GM18861 (cell line): ENCODE measurements at regions not wholly inside any gene's neighbourhood (a gene's known extent, or its start where the extent isn't known, plus 50 kb on each side); places are given as distances from the start of the nearest gene placed in this dataset.
"Not testable (repeated sequence)": the region's sequence is repeated elsewhere in the genome, so short reads cannot be mapped to it uniquely, and the experiment has no call there.

ENCODE experiments used
- ATAC-seq: cut with Tn5 transposase; IDR thresholded peaks from one replicate; pipeline ENCODE4 v1.9.1; 2021; ENCODE audit not compliant: unreplicated experiment

DNA sequence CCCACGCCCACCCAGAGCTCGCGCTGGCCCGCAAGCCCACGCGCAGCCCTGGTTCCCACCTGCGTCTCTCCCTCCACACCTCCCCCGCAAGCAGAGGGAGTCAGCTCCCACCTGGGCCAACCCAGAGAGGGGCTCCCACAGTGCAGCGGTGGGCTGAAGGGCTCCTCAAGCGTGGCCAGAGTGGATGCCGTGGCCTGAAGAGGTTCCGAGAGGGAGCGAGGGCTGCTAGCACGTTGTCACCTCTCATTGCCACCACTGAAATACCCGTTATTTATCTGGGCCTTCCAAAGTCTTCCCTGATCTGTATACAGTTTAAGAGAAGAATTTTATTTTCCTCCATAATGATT lies 88.3 kb upstream of the MYLIP start:
- no peak for ATAC-seq

DNA sequence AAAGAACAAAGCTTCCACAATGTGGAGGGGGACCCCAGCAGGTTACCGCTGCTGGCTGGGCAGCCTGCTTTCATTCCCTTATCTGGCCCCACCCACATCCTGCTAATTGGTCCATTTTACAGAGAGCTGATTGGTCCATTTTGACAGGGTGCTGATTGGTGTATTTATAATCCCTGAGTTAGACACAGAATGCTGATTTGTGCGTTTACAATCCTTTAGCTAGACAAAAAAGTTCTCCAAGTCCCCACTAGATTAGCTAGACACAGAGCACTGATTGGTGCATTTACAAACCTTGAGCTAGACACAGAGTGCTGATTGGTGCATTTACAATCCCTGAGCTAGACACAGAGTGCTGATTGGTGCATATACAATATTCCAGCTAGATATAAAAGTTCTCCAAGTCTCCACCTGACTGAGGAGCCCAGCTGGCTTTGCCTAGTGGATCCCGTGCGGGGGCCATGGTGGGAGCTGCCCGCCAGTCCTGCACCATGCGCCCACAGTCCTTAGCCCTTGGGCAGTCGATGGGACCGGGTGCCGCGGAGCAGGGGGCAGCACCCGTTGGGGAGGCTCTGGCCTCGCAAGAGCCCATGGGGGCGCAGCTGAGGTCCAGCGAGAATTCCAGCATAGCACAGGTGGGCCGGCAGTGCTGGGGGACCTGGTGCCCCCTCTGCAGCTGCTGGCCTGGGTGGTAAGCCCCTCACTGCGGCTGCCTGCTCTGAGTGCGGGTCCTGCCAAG lies 88.8 kb upstream of the MYLIP start:
- not testable (repeated sequence) for ATAC-seq

DNA sequence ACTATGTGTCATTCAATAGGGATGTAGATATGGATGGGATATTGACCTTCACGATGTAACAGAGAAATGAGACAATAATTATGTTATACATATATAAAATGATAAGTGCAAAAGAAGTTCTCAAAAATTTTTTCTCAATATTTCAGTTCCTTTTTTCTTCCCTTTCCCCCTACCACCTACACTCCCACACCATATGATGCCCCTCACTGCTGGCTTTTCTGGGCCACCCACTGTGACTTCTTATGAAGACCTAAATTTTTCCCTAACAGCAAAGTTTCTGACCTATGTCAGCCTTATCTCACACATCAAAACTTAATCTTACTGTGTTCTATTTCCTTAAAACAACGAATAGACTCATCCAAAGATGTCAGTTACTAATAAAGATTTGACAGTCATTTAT lies 89.9 kb upstream of the MYLIP start:
- ATAC-seq, result no peak

DNA sequence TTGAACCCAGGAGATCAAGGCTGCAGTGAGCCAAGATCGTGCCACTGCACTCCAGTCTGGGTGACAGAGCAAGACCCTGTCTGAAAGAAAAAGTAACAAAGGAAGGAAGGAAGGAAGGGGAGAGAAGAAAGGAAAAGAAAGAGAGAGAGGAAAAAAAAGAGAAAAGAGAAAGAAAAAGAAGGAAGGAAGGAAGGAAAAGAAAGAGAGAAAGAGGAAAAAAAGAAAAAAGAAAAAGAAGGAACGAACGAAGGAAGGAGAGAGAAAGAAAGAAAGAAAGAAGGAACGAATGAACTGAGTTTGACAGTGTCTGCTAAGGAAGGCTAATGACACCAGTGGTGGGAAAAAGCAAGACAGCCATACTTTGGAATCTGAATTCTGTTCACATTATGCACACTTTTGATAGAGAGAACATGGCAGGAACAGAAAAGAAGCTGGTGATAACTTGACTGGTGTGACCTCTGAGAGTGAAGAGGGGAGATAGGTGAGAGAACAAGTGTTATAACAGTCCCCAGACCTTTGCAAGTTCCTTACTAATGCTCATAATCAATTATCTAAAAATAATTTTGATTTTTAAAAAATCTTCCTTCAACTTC lies 93.3 kb upstream of the MYLIP start:
- ATAC-seq, result no peak

DNA sequence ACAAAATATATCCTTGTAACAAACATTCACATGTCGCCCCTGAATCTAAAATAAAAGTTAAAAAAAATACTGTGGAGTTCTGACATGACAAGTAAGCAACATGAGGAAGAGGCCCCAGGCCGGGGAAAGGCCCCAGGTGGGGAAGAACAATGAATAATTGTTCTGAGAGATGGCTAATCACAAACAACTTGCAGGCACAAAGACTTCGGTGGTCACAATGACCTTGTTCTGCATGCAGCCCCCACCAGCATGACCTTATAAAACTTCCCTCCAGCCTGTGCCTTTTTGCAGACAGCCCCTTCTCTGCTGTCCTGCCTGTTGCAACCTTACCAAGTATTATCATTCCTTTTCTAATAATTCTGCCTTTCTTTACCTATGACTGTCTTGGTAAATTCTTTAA lies 95.7 kb upstream of the MYLIP start:
- ATAC-seq, result no peak

DNA sequence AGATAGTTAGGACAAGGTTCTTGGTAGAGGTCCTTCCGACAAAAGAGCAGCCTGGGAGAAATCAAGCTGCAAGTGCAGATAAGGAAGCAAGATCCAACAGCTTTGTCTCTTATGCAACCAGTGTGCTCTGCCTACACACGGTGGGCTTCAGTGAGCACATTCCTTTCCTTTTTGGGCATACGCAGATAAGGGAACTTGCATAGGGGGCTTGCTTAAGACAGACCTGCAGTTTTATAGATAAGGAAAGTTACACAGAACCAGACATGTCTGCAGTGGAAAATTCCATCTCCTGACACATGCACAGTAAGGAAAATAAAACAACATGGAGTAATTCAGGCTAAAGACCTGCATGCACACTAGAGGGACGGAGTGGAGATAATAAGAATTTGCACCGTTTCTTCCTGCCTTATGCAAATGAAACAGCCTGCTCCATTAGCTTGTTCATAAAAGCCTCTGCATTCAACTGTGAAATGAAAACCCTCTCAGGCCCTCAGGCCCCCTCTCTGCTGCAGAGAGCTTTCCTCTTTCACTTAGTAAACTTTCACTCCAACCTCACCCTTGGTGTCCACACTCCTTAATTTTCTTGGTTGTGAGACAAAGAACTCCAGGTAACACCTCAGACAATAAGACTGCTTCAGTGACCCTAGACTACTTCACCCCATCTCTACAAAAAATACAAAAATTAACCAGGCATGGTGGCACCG lies 97.5 kb upstream of the MYLIP start:
- ATAC-seq, result no peak

DNA sequence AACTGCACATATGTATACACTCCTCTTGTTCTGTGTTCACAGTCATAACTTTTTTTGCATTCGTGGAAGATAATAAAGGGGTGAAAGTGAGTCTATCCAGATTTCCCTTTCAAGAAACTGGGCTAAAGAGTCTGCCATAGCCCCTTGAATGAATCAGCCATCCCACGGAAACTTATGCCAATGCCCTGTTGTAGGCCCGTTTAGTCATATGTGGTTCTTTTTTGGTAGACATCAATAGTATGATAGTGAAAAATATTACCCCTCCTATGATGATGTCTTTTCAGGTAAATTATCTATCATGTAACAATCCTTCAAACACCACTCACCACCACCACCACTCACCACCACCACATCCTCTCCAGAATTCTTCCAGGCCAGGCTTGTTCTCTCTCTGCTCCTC lies 99.9 kb upstream of the MYLIP start:
- ATAC-seq, result no peak

DNA sequence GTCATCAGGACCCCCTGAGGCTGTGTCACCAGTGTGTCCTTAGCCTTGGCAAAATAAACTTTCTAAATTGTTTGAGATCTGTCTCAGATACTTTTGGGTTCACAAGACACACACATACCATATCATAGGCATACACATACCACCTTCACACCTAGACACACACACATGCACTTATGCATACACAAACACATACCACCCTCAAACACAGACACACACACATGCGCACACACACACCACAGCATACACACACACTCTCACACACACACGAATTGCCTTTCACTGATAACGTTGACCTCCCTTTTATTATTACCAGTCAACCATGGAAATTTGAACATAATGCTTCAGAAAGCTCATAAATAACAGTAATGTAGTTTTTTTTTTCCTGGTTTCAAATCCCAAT lies 108.6 kb upstream of the MYLIP start:
- no peak for ATAC-seq

DNA sequence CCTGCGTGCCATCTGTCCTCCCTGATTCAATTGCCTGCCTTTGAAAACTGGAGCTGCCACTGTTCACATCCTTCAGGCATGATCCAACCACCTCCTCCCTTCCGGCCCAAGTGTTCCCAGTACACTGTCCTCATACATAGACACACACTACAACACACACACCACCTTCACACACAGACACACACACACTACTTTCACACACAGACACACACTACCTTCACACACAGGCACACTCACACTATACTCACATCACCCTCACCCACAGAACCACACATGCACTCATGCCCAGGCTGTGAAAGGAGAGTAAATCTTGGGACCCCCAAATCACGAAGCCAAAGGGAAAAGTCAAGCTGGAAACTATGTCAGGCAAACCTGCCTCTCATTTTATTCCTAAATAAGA lies 109.4 kb upstream of the MYLIP start:
- no peak for ATAC-seq

DNA sequence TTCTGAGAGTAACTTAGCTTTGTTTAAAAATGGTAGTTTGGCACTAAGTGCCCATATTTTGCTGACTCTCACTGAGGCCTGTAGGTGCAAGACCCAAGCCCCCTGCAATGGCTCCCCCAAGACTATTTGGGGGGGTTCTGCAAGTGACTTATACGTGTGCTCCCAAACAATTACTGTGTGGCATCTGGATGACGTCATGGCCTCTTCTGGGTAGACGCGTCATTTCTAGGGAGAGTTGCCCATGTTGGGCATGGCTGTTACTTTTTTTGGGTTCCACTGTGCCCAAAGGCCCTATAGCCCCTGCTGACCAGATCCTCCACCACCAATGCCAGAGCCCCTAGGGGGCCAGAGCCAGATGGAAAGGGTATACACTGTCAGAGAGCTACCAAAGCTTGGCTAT lies 110.3 kb upstream of the MYLIP start:
- ATAC-seq, result no peak

DNA sequence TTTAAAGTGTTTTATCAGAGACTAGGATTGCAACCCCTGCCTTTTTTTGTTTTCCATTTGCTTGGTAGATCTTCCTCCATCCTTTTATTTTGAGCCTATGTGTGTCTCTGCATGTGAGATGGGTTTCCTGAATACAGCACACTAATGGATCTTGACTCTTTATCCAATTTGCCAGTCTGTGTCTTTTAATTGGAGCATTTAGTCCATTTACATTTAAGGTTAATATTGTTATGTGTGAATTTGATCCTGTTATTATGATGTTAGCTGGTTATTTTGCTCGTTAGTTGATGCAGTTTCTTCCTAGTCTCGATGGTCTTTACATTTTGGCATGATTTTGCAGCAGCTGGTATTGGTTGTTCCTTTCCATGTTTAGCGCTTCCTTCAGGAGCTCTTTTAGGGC lies 114.6 kb upstream of the MYLIP start:
- ATAC-seq, result not testable (repeated sequence)

DNA sequence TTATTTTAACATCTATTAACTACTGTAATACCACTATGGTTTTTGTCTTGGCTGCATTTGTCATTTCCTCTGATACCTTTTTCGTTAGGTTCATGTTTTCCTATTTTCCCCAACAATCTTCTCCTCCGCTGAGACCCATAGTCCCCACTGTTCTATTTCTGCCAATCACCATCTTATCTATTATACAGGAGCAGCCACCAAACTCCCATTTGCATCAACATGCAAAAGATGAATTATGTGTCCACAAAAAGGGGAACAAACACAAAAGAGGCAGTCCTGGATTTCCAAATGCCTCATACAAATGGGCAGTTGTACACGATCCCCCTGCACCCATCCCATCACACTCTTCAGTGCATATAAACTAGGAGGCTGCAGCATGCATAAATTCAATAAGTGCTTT lies 121.7 kb upstream of the MYLIP start:
- ATAC-seq, result no peak

DNA sequence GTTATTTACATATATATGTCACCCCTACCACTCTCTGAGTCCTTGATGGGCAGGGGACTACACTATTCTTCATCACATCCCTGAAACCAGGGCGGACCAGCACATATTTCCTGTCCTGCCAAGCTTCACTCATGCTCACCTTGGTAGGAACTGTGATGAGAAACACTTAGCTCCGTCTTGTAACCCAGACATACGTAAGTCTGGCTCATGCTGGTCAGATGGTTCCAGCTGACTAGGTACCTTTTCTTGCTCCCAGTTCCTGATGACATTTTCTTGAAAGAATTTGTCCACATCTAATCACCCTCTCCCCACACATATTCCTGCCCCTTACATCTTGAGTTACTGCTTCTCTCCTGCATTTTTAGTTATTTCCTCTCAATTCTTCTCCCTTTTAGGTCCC lies 122.2 kb upstream of the MYLIP start:
- no peak for ATAC-seq

DNA sequence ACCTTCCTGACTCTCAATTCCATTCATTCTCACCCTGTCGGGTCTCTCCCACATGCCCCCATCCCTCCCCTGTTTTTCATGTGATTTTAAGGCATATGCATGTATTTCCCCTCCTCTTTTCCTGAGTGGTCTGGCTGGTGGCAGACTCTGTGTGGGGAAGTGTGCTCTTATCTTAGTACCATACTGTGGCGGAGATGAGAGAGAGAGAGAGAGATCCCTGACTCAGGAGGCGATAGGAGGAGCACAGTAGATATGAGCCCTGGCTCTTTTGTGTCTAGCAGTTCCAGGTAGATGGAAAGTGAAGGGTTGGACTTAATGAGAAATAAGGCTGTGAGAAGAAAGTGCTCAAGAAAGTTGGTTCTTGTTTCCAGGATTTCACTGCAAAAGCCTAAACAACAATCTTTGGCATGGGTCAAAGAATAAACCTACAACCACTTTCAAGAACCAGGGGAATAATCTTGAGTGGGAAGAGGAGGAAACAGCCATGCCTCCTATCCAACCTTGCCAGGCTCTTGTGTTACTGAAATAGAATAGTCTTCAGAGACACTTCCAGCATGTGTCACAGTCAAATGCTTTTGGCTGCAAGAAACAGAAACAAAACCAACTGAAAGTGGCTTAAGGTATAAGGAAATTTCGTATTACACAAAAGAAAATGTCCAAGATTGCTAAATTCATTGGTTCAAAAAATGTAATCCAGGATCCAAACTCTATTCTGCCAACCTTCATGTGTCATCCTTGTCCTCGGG lies 123.8 kb upstream of the MYLIP start:
- no peak for ATAC-seq

DNA sequence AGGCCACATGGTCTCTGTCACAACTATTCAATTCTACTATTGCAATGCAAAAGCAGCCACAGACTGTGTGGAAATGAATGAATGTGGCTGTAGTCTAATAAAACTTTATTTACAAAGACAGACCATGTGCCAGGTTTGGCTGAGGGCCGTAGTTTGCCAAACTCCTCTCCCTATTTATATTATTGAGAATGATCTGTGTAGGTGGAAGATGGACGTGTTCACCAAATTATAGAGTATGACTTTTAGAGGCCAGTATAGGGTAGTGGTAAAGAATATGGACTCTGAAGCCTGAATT lies 125.7 kb upstream of the MYLIP start:
- ATAC-seq, result no peak

DNA sequence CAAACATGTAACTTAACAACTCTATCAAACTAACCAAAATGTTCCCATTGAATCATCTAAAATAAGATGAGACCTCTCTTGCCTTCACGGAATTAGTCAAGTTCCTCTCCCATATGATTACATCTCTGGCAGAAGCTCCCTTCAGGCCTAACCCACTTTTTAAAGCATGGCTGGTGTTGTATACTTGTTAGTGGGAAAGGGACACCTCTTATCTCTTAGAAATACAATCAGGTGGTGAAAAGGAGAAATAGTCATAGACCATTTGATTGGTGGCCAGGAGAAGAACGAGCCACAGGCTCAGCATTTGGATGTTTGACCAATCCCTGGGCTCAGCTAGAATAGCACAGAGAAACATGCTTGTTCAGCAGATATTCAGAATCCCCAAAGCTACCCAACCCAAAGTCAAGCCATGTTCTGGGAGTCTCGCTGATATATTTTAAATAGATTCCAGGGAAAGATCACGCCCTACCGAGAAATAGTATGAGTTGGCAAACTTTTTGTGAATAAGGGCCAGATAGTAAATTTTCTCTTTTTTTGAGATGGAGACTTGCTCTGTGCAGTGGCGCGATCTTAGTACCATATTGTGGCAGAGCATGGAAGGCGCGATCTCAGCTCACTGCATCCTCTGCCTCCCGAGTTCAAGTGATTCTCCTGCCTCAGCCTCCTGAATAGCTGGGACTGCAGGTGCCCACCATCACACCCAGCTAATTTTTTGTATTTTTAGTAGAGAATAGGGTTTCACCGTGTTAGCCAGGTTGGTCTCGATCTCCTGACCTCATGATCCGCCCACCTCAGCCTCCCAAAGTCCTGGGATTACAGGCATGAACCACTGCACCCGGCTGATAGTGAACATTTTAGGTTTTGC lies 126.3 kb upstream of the MYLIP start:
- ATAC-seq, result no peak

DNA sequence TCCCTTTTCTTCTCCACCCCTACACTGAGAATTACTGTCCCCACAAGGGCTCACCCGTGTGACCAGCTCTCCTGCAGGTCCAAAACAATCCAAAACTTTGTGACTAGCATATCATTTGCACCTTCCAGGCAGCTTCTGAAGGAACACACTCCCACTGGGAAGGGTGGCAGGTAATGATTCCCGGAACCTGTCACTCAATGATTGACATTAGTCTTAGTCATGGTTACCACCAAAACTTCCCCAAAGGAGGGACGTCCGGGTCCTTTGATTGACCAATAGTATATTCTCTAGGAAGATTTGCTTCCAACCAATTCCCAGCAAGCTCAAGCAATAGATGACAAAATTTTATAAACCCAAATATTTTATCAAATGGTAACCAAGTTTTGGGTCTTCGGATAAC lies 127.7 kb upstream of the MYLIP start:
- no peak for ATAC-seq

DNA sequence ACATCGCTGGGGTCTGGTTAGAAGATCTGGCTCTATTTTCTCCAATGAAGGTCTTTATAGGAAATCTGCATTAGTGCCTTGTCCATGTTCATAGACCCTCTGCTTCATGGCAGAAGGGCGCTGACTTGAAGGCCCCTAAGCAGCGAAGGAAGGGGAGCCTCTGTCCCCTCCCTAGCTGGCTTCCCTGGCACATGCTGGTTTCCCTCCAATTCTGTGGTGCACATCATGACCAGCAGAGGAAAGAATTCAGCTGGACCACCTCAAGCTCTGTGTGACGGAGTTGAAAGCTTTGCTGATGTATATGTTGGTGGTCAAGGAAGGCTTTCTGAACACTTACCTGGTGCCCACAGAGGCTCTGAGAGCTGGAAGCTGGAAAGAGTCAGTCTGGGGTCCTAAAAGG lies 129.7 kb upstream of the MYLIP start:
- ATAC-seq, result no peak

DNA sequence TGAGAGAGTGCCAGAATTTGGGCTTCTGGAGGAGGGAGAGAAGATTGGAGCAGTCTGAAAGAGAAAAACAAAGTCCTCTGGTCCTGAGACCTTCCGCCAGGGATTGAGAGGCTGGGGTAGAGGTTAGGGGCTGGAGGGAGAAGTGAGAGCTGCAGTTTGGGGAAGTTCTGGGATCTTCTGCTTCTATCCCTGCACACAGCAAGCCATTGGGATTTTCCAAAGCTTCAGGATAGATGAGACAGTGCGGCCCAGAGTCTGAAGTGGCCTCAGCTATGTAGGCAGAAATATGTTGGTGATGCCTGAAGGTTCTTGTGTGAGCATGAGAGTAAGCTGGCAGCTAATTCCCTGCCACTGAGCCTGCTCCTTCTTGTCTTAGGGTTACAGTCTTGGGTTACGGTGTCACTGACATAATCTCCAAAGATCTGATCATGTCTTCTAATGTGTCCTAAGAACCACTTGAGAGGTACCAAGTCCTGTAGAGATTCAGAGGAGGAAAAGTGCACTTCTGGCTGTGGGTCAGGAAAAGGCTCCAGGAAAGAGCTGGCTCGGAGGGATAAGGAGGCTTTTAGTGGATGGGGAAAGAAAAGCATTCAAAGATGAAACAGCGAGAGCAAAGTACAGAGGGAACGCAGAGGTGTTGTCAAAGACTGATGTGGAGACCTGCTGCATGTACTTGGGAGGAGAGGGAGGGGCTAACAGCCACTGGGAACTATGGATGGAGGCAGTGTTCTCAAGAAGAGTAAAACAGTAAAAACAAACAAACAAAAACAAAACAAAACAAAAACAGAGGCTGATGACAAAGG lies 131.1 kb upstream of the MYLIP start:
- ATAC-seq, result no peak

DNA sequence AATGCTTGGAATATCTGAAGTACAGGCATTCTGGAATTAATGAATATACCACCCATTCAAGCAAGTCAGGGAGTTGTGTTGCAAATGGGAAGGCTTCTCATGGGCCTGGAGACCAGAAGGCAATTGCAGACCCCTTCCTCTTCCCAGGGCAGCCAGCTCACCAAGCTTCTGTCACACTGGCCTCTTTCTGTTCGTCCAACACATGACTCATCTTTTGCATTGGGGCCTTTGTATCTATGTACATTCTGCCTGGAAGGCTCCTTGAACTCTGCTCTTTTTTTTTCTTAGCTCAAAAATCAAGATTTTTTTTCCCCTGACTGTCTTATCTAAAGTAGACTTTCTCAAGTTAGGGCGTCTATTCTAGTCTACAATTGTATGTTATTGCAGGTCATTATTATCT lies 132.9 kb upstream of the MYLIP start:
- ATAC-seq, result no peak
